ENCODE measurements at regions not wholly inside any gene's neighbourhood (a gene's known extent, or its start where the extent isn't known, plus 50 kb on each side); places are given as distances from the start of the nearest gene placed in this dataset.

- intact Hi-C loops (cut with micrococcal nuclease; ENCODE audit: unreplicated experiment) = no loop called here
- CTCF ChIA-PET = no interaction called here
Observed at GRCh38 chr6:76481101-76481500, 408.6 kb upstream of the IMPG1 start.

GRCh38 chr6:76472858-76473257, 400.4 kb upstream of the IMPG1 start:
- no peak for DNase-seq (ENCODE audit: low read depth, low spot score)
- ChIA-PET CTCF (no interaction called here), POLR2A (no interaction called here)
- TF ChIP-seq CTCF (IDR thresholded peaks at IDR 0.05) = no peak
- TF ChIP-seq POLR2AphosphoS5 (IDR thresholded peaks at IDR 0.05; ENCODE audit: low read depth, low read length) = no peak
- Histone ChIP-seq H3K4me3 (ENCODE audit: low read depth in 2 of 2, low read length in 2 of 2) (no peak overlapping the region), H3K4me1 (ENCODE audit: control insufficient read depth, insufficient read depth, low read length) (no peaks in the 10 kb centered on the region), H3K36me3 (ENCODE audit: control insufficient read depth, insufficient read depth, low read length) (no peaks in the 10 kb centered on the region), H3K27me3 (ENCODE audit: control insufficient read depth, insufficient read depth, low read length) (no peaks in the 10 kb centered on the region), H3K9me3 (ENCODE audit: control insufficient read depth, insufficient read depth, low read depth, low read length) (no peaks in the 10 kb centered on the region), H3K27ac (ENCODE audit: low read length) (no peak overlapping the region)
- in situ Hi-C loops (cut with HindIII; ENCODE audit: low pct_unique_long_range_greater_than_20kb, low sequenced_read_pairs) (no loop called here), intact Hi-C loops (cut with micrococcal nuclease; ENCODE audit: unreplicated experiment) (no loop called here)
- no TSS peak for BruUV-seq (replicated peaks)
- ATAC-seq = no peak

More at GRCh38 chr6:76481101-76481500, 408.6 kb upstream of the IMPG1 start:
- POLR2A ChIA-PET = no interaction called here
- no TSS peak for BruUV-seq (replicated peaks)
- in situ Hi-C loops (cut with HindIII; ENCODE audit: low pct_unique_long_range_greater_than_20kb, low sequenced_read_pairs) = no loop called here
- Histone ChIP-seq H3K27me3 (ENCODE audit: control insufficient read depth, insufficient read depth, low read length) (no peaks in the 10 kb centered on the region), H3K9me3 (ENCODE audit: control insufficient read depth, insufficient read depth, low read depth, low read length) (no peaks in the 10 kb centered on the region), H3K4me3 (ENCODE audit: low read depth in 2 of 2, low read length in 2 of 2) (no peak overlapping the region), H3K27ac (ENCODE audit: low read length) (no peak overlapping the region), H3K4me1 (ENCODE audit: control insufficient read depth, insufficient read depth, low read length) (no peaks in the 10 kb centered on the region), H3K36me3 (ENCODE audit: control insufficient read depth, insufficient read depth, low read length) (no peaks in the 10 kb centered on the region)
- no peak for TF ChIP-seq CTCF (IDR thresholded peaks at IDR 0.05)
- TF ChIP-seq TCF7L2 (IDR thresholded peaks at IDR 0.05; ENCODE audit: low read depth, low read length) = no peak
- no peak for TF ChIP-seq REST (IDR thresholded peaks at IDR 0.05; ENCODE audit: insufficient read depth in 1 of 2, low read depth in 2 of 2, low read length in 1 of 2)
- TF ChIP-seq SIN3A (IDR thresholded peaks at IDR 0.05; ENCODE audit: borderline replicate concordance, insufficient read depth, low read depth, low read length) = no peak
- TF ChIP-seq POLR2AphosphoS5 (IDR thresholded peaks at IDR 0.05; ENCODE audit: low read depth, low read length) = no peak
- DNase-seq (ENCODE audit: low read depth, low spot score) (no peak), ATAC-seq (no peak)

- BruUV-seq (replicated peaks) = no TSS peak
- in situ Hi-C loops (cut with HindIII; ENCODE audit: low pct_unique_long_range_greater_than_20kb, low sequenced_read_pairs) = no loop called here
- TF ChIP-seq TCF7L2 (IDR thresholded peaks at IDR 0.05; ENCODE audit: low read depth, low read length) (no peak), SIN3A (IDR thresholded peaks at IDR 0.05; ENCODE audit: borderline replicate concordance, insufficient read depth, low read depth, low read length) (no peak), POLR2AphosphoS5 (IDR thresholded peaks at IDR 0.05; ENCODE audit: low read depth, low read length) (no peak), CTCF (IDR thresholded peaks at IDR 0.05) (no peak), REST (IDR thresholded peaks at IDR 0.05; ENCODE audit: insufficient read depth in 1 of 2, low read depth in 2 of 2, low read length in 1 of 2) (no peak)
- no peaks in the 10 kb centered on the region for H3K4me1 ChIP-seq (ENCODE audit: control insufficient read depth, insufficient read depth, low read length)
- CTCF ChIA-PET = no interaction called here
- H3K36me3 ChIP-seq (ENCODE audit: control insufficient read depth, insufficient read depth, low read length) = no peaks in the 10 kb centered on the region
- ATAC-seq (no peak), DNase-seq (ENCODE audit: low read depth, low spot score) (no peak)
- no peak overlapping the region for H3K4me3 ChIP-seq (ENCODE audit: low read depth in 2 of 2, low read length in 2 of 2)
- H3K27me3 ChIP-seq (ENCODE audit: control insufficient read depth, insufficient read depth, low read length) = no peaks in the 10 kb centered on the region
- H3K9me3 ChIP-seq (ENCODE audit: control insufficient read depth, insufficient read depth, low read depth, low read length) = no peaks in the 10 kb centered on the region
- intact Hi-C loops (cut with micrococcal nuclease; ENCODE audit: unreplicated experiment) = no loop called here
- H3K27ac ChIP-seq (ENCODE audit: low read length) = no peak overlapping the region
- POLR2A ChIA-PET = no interaction called here
Observed at GRCh38 chr6:76466286-76466685, 393.8 kb upstream of the IMPG1 start.

All from Panc1 (cell line).